Fibroblast of skin of right quadriceps (primary cell): ENCODE measurements at regions not wholly inside any gene's neighbourhood (a gene's known extent, or its start where the extent isn't known, plus 50 kb on each side); places are given as distances from the start of the nearest gene placed in this dataset.
"Not testable (repeated sequence)": the region's sequence is repeated elsewhere in the genome, so short reads cannot be mapped to it uniquely, and the experiment has no call there.

Experiments used
- DNase-seq: peaks from one replicate; pipeline ENCODE4 v3.0.0-alpha.2; 2013

GRCh38 chr13:22929381-22930126 lies 251.2 kb upstream of the SGCG start:
- DNase-seq = peak; percentile 42

- no peak for DNase-seq
These were observed 249.2 kb upstream of the SGCG start for GRCh38 chr13:22931576-22931975.

GRCh38 chr13:22932632-22933412 lies 248.0 kb upstream of the SGCG start:
- not testable (repeated sequence) for DNase-seq

- no peak for DNase-seq
These were observed 247.1 kb upstream of the SGCG start for GRCh38 chr13:22933571-22934181.

GRCh38 chr13:22934744-22935523 lies 245.8 kb upstream of the SGCG start:
- DNase-seq = no peak

GRCh38 chr13:22936228-22936627 lies 244.6 kb upstream of the SGCG start:
- DNase-seq = no peak

GRCh38 chr13:22937241-22937640 lies 243.5 kb upstream of the SGCG start:
- no peak for DNase-seq

- DNase-seq = no peak
These were observed 242.8 kb upstream of the SGCG start for GRCh38 chr13:22937953-22938352.

GRCh38 chr13:22938576-22938975 lies 242.2 kb upstream of the SGCG start:
- DNase-seq = no peak

GRCh38 chr13:22939157-22939556 lies 241.6 kb upstream of the SGCG start:
- DNase-seq = no peak

- no peak for DNase-seq
These were observed 240.6 kb upstream of the SGCG start for GRCh38 chr13:22940090-22940710.

GRCh38 chr13:22940736-22941135 lies 240.0 kb upstream of the SGCG start:
- DNase-seq = no peak

GRCh38 chr13:22941495-22941894 lies 239.3 kb upstream of the SGCG start:
- not testable (repeated sequence) for DNase-seq

- DNase-seq = not testable (repeated sequence)
These were observed 237.9 kb upstream of the SGCG start for GRCh38 chr13:22942831-22943230.

- DNase-seq = no peak
These were observed 236.4 kb upstream of the SGCG start for GRCh38 chr13:22944378-22944777.

GRCh38 chr13:22945321-22946226 lies 235.2 kb upstream of the SGCG start:
- no peak for DNase-seq

GRCh38 chr13:22948421-22948820 lies 232.4 kb upstream of the SGCG start:
- DNase-seq = no peak

GRCh38 chr13:22952018-22952417 lies 228.8 kb upstream of the SGCG start:
- not testable (repeated sequence) for DNase-seq

GRCh38 chr13:22955147-22955546 lies 225.6 kb upstream of the SGCG start:
- not testable (repeated sequence) for DNase-seq

GRCh38 chr13:22956456-22957115 lies 224.2 kb upstream of the SGCG start:
- not testable (repeated sequence) for DNase-seq

- DNase-seq = not testable (repeated sequence)
These were observed 220.9 kb upstream of the SGCG start for GRCh38 chr13:22959859-22960258.
